ENCODE measurements at regions not wholly inside any gene's neighbourhood (a gene's known extent, or its start where the extent isn't known, plus 50 kb on each side); places are given as distances from the start of the nearest gene placed in this dataset.

GRCh38 chr14:40842816-40843215 is 763.9 kb upstream of the LRFN5 start:
- Mint-ChIP-seq H3K36me3 (ENCODE audit: unreplicated experiment) (no peaks in the 10 kb centered on the region), H3K27ac (ENCODE audit: unreplicated experiment) (no peak overlapping the region), H3K27me3 (ENCODE audit: unreplicated experiment) (peaks cover 1% of the 10 kb centered on the region), H3K9me3 (ENCODE audit: unreplicated experiment) (peaks cover 2% of the 10 kb centered on the region), H3K4me3 (ENCODE audit: unreplicated experiment) (no peak overlapping the region), H3K4me1 (ENCODE audit: low read depth, unreplicated experiment) (peaks cover 10% of the 10 kb centered on the region)
- no peak for DNase-seq
- no peak for TF ChIP-seq CTCF (IDR thresholded peaks at IDR 0.05; ENCODE audit: partially characterized antibody, unreplicated experiment)

GRCh38 chr14:40841886-40842285 is 764.8 kb upstream of the LRFN5 start:
- Mint-ChIP-seq H3K27ac (ENCODE audit: unreplicated experiment) (no peak overlapping the region), H3K27me3 (ENCODE audit: unreplicated experiment) (peaks cover 1% of the 10 kb centered on the region), H3K4me1 (ENCODE audit: low read depth, unreplicated experiment) (peaks cover 2% of the 10 kb centered on the region), H3K36me3 (ENCODE audit: unreplicated experiment) (no peaks in the 10 kb centered on the region), H3K9me3 (ENCODE audit: unreplicated experiment) (no peaks in the 10 kb centered on the region), H3K4me3 (ENCODE audit: unreplicated experiment) (no peak overlapping the region)
- DNase-seq = no peak
- no peak for TF ChIP-seq CTCF (IDR thresholded peaks at IDR 0.05; ENCODE audit: partially characterized antibody, unreplicated experiment)

DNA sequence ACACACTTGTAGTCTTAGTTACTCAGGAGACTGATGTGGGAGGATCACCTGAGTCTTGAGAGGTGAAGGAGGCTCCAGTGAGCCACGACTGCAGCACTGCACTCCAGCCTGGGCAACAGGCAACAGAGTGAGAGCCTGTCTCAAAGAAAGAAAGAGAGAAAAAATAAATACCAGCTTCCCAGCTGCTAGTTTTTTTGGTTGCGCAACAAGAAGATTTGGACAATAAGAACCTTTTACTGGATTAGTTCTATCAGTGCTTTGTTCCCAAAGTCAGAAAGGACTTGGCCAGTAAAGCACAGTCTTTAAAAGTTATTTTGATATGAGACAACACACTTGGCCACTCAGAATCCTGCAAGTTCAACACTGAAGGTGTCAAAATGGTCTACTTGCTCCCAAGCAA is 768.1 kb upstream of the LRFN5 start:
- Mint-ChIP-seq H3K27me3 (ENCODE audit: unreplicated experiment) (no peaks in the 10 kb centered on the region), H3K4me1 (ENCODE audit: low read depth, unreplicated experiment) (no peaks in the 10 kb centered on the region), H3K4me3 (ENCODE audit: unreplicated experiment) (no peak overlapping the region), H3K9me3 (ENCODE audit: unreplicated experiment) (no peaks in the 10 kb centered on the region), H3K27ac (ENCODE audit: unreplicated experiment) (no peak overlapping the region), H3K36me3 (ENCODE audit: unreplicated experiment) (no peaks in the 10 kb centered on the region)
- TF ChIP-seq CTCF (IDR thresholded peaks at IDR 0.05; ENCODE audit: partially characterized antibody, unreplicated experiment) = no peak
- no peak for DNase-seq

GRCh38 chr14:40806471-40806870 is 800.2 kb upstream of the LRFN5 start:
- DNase-seq = no peak
- H3K36me3 Mint-ChIP-seq (ENCODE audit: unreplicated experiment) = peaks cover 6% of the 10 kb centered on the region
- H3K4me1 Mint-ChIP-seq (ENCODE audit: low read depth, unreplicated experiment) = no peaks in the 10 kb centered on the region
- TF ChIP-seq CTCF (IDR thresholded peaks at IDR 0.05; ENCODE audit: partially characterized antibody, unreplicated experiment) = no peak
- no peaks in the 10 kb centered on the region for H3K27me3 Mint-ChIP-seq (ENCODE audit: unreplicated experiment)
- no peaks in the 10 kb centered on the region for H3K9me3 Mint-ChIP-seq (ENCODE audit: unreplicated experiment)
- no peak overlapping the region for H3K27ac Mint-ChIP-seq (ENCODE audit: unreplicated experiment)
- H3K4me3 Mint-ChIP-seq (ENCODE audit: unreplicated experiment) = no peak overlapping the region

DNA sequence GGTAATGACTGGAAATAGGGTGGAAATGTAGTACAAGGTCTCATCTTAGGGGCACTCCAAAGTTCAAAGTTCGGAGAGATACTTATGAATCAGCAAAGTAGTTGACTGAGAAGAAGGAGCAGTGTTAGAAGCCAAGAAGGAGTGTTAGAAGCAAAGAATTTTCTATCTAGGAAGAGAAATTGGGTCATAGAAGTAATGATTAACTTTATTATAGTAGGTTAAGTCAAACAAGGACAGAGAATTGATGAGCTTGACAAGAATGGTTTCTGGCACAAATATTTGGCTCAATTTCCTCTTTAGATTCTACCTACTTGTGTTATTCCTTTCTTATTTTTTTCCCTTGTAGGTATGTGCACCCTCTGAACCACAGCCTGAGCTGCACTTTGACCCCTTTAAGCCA is 810.5 kb upstream of the LRFN5 start:
- Mint-ChIP-seq H3K27ac (ENCODE audit: unreplicated experiment) (no peak overlapping the region), H3K27me3 (ENCODE audit: unreplicated experiment) (no peaks in the 10 kb centered on the region), H3K4me1 (ENCODE audit: low read depth, unreplicated experiment) (peaks cover 17% of the 10 kb centered on the region), H3K36me3 (ENCODE audit: unreplicated experiment) (no peaks in the 10 kb centered on the region), H3K9me3 (ENCODE audit: unreplicated experiment) (no peaks in the 10 kb centered on the region), H3K4me3 (ENCODE audit: unreplicated experiment) (no peak overlapping the region)
- TF ChIP-seq CTCF (IDR thresholded peaks at IDR 0.05; ENCODE audit: partially characterized antibody, unreplicated experiment) = no peak
- no peak for DNase-seq

All from glutamatergic neuron (in vitro differentiated cells).